NCI-H510A treated with DMSO at 0.1 percent for 48 hours (cell line): ENCODE measurements at regions not wholly inside any gene's neighbourhood (a gene's known extent, or its start where the extent isn't known, plus 50 kb on each side); places are given as distances from the start of the nearest gene placed in this dataset.

Experiments used
- DNase-seq: peaks from one replicate; lab custom pipeline; 2025; lab: John Stamatoyannopoulos, UW

GRCh38 chr7:97466999-97467740, 264.7 kb upstream of the TAC1 start:
- no peak for DNase-seq

GRCh38 chr7:97468493-97468892, 263.4 kb upstream of the TAC1 start:
- DNase-seq = no peak

GRCh38 chr7:97470726-97471125, 261.2 kb upstream of the TAC1 start:
- no peak for DNase-seq

- no peak for DNase-seq
Observed at GRCh38 chr7:97471491-97471890, 260.4 kb upstream of the TAC1 start.

- DNase-seq = peak; percentile 10
Observed at GRCh38 chr7:97479740-97480290, 252.1 kb upstream of the TAC1 start.

- DNase-seq = peak; percentile 10
Observed at GRCh38 chr7:97480772-97481390, 251.0 kb upstream of the TAC1 start.

GRCh38 chr7:97495487-97495886, 236.4 kb upstream of the TAC1 start:
- no peak for DNase-seq

GRCh38 chr7:97499204-97499603, 232.7 kb upstream of the TAC1 start:
- DNase-seq = peak; percentile 4

GRCh38 chr7:97503367-97504094, 228.4 kb upstream of the TAC1 start:
- no peak for DNase-seq

GRCh38 chr7:97506728-97507127, 225.2 kb upstream of the TAC1 start:
- no peak for DNase-seq

GRCh38 chr7:97512441-97513207, 219.3 kb upstream of the TAC1 start:
- no peak for DNase-seq

GRCh38 chr7:97513326-97513725, 218.6 kb upstream of the TAC1 start:
- DNase-seq = no peak

- no peak for DNase-seq
Observed at GRCh38 chr7:97541188-97541587, 190.7 kb upstream of the TAC1 start.

- DNase-seq = no peak
Observed at GRCh38 chr7:97555857-97556421, 175.9 kb upstream of the TAC1 start.

- no peak for DNase-seq
Observed at GRCh38 chr7:97565665-97566064, 166.2 kb upstream of the TAC1 start.

GRCh38 chr7:97573065-97573464, 158.8 kb upstream of the TAC1 start:
- DNase-seq = no peak

GRCh38 chr7:97576043-97576442, 155.8 kb upstream of the TAC1 start:
- DNase-seq = no peak

- no peak for DNase-seq
Observed at GRCh38 chr7:97578225-97578624, 153.7 kb upstream of the TAC1 start.

- DNase-seq = no peak
Observed at GRCh38 chr7:97580205-97580604, 151.7 kb upstream of the TAC1 start.

GRCh38 chr7:97595439-97595838, 136.4 kb upstream of the TAC1 start:
- no peak for DNase-seq

GRCh38 chr7:97601931-97602457, 129.9 kb upstream of the TAC1 start:
- DNase-seq = no peak
